K562 (cell line): ENCODE measurements at regions not wholly inside any gene's neighbourhood (a gene's known extent, or its start where the extent isn't known, plus 50 kb on each side); places are given as distances from the start of the nearest gene placed in this dataset.
A peak's percentile ranks its signal among the peaks of the same experiment; 100 is the strongest.
"Not testable (repeated sequence)": the region's sequence is repeated elsewhere in the genome, so short reads cannot be mapped to it uniquely, and the experiment has no call there.

Experiments
- ATAC-seq: fragments of 200-7000 bp; cut with Tn5 transposase; 3 replicates; pipeline ENCODE4 v1.9.1; 2020; ENCODE audit warnings: moderate library complexity
- BruUV-seq: library from RNA; stranded (reverse); fragments of 400-500 nt; replicated peaks from 2 replicates; lab custom pipeline; 2021; lab: Mats Ljungman, UMichigan
- CTCF ChIA-PET: fragments of 300-600 bp; formaldehyde crosslinking; extraction: SDS; loops from one replicate; lab custom pipeline; 2021; ENCODE audit warnings: low intra/inter-chr PET ratio; lab: Yijun Ruan, JAX
- POLR2A ChIA-PET: fragments of 300-600, 350-650 bp; sonication (Branson Sonifier 250); formaldehyde crosslinking; extraction: SDS; loops from one replicate; lab custom pipeline; 2021; ENCODE audit warnings: antibody characterized with exemption, inconsistent platforms; lab: Yijun Ruan, JAX
- DNase-seq, 4 experiments: peaks; one replicate each; pipeline versions ENCODE4 v3.0.0 to v3.0.0-alpha.2; 2011 to 2018; ENCODE audit warnings: low spot score in 3 of 4, mixed read lengths in 3 of 4; ENCODE audit errors: extremely low read depth in 1 of 4
- FAIRE-seq: peaks from 2 replicates; lab custom pipeline; 2011; peaks lifted over from hg19 to GRCh38; lab: Jason Lieb, UNC
- H2AFZ ChIP-seq: 2 replicates; pipeline ENCODE4 v1.6.0; 2011; ENCODE audit warnings: low read depth, low read length, control low read depth, inconsistent platforms
- H3K27ac ChIP-seq: fragments of 200-600 bp; 3 replicates; pipeline ENCODE4 v1.8.0; 2011; ENCODE audit warnings: low read depth, mild to moderate bottlenecking, control low read depth, inconsistent platforms, low read length, moderate library complexity, mixed read lengths; ENCODE audit errors: extremely low read depth
- H3K27me3 ChIP-seq, 2 experiments: fragments of 300-600 bp in 1 of 2; 2 replicates in 1 of 2; 3 replicates in 1 of 2; pipeline versions ENCODE4 v1.6.0 to v1.8.0; 2011; ENCODE audit warnings: inconsistent platforms in 2 of 2, low read length in 2 of 2, mild to moderate bottlenecking in 1 of 2, mixed read lengths in 1 of 2, moderate library complexity in 1 of 2; ENCODE audit not compliant: control insufficient read depth in 2 of 2, insufficient read depth in 2 of 2
- H3K36me3 ChIP-seq: fragments of 300-600 bp; 3 replicates; pipeline ENCODE4 v1.8.0; 2011; ENCODE audit warnings: mild to moderate bottlenecking, low read length, inconsistent platforms; ENCODE audit not compliant: control insufficient read depth, insufficient read depth
- H3K4me1 ChIP-seq, 2 experiments: fragments of 200-600 bp in 1 of 2; replicated peaks in 1 of 2; 2 replicates in 1 of 2; 3 replicates in 1 of 2; pipeline versions ENCODE4 v1.5.1 to v1.8.0; 2011; ENCODE audit warnings: inconsistent platforms in 2 of 2, low read length in 2 of 2, mild to moderate bottlenecking in 1 of 2, mixed read lengths in 1 of 2, moderate library complexity in 1 of 2; ENCODE audit not compliant: control insufficient read depth in 2 of 2, insufficient read depth in 2 of 2
- H3K4me2 ChIP-seq: 2 replicates; pipeline ENCODE4 v1.6.1; 2011; ENCODE audit warnings: low read length, control low read depth, inconsistent platforms, mixed read lengths; ENCODE audit not compliant: insufficient read depth
- H3K4me3 ChIP-seq: fragments of 200-600 bp; sonication (generic), shearing (Covaris generic); 2 replicates; pipeline ENCODE4 v1.5.1; 2016; ENCODE audit warnings: control low read depth, inconsistent platforms
- H3K79me2 ChIP-seq: fragments of 200-600 bp; 3 replicates; pipeline ENCODE4 v1.8.0; 2011; ENCODE audit warnings: low read length, inconsistent platforms; ENCODE audit not compliant: control insufficient read depth, insufficient read depth
- H3K9ac ChIP-seq, 2 experiments: 2 replicates each; pipeline versions ENCODE4 v1.6.0 to v1.6.1; 2011; ENCODE audit warnings: low read depth in 2 of 2, low read length in 2 of 2, control low read depth in 1 of 2, inconsistent platforms in 1 of 2, mild to moderate bottlenecking in 1 of 2, mixed read lengths in 1 of 2; ENCODE audit not compliant: insufficient read depth in 1 of 2
- H3K9me1 ChIP-seq: one replicate; pipeline ENCODE4 v1.6.0; 2011; ENCODE audit warnings: inconsistent platforms, mild to moderate bottlenecking, low read length, moderate library complexity; ENCODE audit not compliant: control insufficient read depth, insufficient read depth
- H3K9me3 ChIP-seq: replicated peaks from 2 replicates; pipeline ENCODE4 v1.5.1; 2011; ENCODE audit warnings: low read depth, low read length, inconsistent platforms; ENCODE audit not compliant: control insufficient read depth, insufficient read depth
- H4K20me1 ChIP-seq: replicated peaks from 2 replicates; pipeline ENCODE4 v1.6.1; 2011; ENCODE audit warnings: low read length, inconsistent platforms, mixed read lengths; ENCODE audit not compliant: control insufficient read depth, insufficient read depth
- MECOM ChIP-seq: fragments of 250-450 bp; sonication (Bioruptor Pico); IDR thresholded peaks from 2 replicates; pipeline ENCODE4 v1.8.0; 2022; ENCODE audit warnings: inconsistent platforms
- MXD1 ChIP-seq: fragments of 250-450 bp; sonication (Bioruptor Pico); IDR thresholded peaks from 2 replicates; pipeline ENCODE4 v1.8.0; 2021; ENCODE audit warnings: borderline replicate concordance, mild to moderate bottlenecking, moderate library complexity; ENCODE audit not compliant: poor library complexity, severe bottlenecking
- MYBL2 ChIP-seq, 2 experiments: fragments of 450-650 bp in 1 of 2; sonication (generic) in 1 of 2; formaldehyde crosslinking in 1 of 2; IDR thresholded peaks; 2 replicates each; pipeline versions ENCODE4 v1.6.1 to v1.8.1; 2017 to 2022; ENCODE audit warnings: borderline replicate concordance in 1 of 2, inconsistent platforms in 1 of 2, low read depth in 1 of 2, mild to moderate bottlenecking in 1 of 2, missing genetic modification reagents in 1 of 2, moderate library complexity in 1 of 2
- NFRKB ChIP-seq: fragments of 450-650 bp; IDR thresholded peaks from 2 replicates; pipeline ENCODE4 v1.6.1; 2016; ENCODE audit warnings: low read depth
- TBP ChIP-seq: optimal IDR thresholded peaks from 2 replicates; pipeline ENCODE3; 2011; ENCODE audit warnings: low read depth, low read length, improper control_type of control experiment
- ZNF41 ChIP-seq: fragments of 250-450 bp; sonication (Bioruptor Pico); conservative IDR thresholded peaks from 2 replicates; pipeline ENCODE4 v1.4.0; 2020; ENCODE audit warnings: mild to moderate bottlenecking
- ZNF431 ChIP-seq: sonication (generic); formaldehyde crosslinking; IDR thresholded peaks from 2 replicates; pipeline ENCODE4 v1.8.0; 2022; ENCODE audit warnings: mild to moderate bottlenecking, missing genetic modification reagents
- ZNF586 ChIP-seq: fragments of 450-650 bp; formaldehyde crosslinking; conservative IDR thresholded peaks from 2 replicates; pipeline ENCODE4 v1.4.0; 2020; ENCODE audit warnings: mild to moderate bottlenecking, moderate library complexity
- ZNF609 ChIP-seq: sonication (generic); formaldehyde crosslinking; IDR thresholded peaks from 2 replicates; pipeline ENCODE4 v1.8.1; 2023; ENCODE audit warnings: missing genetic modification reagents, mild to moderate bottlenecking, borderline replicate concordance
- ZSCAN32 ChIP-seq: fragments of 450-650 bp; formaldehyde crosslinking; IDR thresholded peaks from 2 replicates; pipeline ENCODE4 v1.4.0; 2020; ENCODE audit warnings: mild to moderate bottlenecking, moderate library complexity
- WGBS: fragments of 100-300 bp; shearing (Covaris generic); methylation state at CpG from one replicate; pipeline ENCODE4 v1.1.6; 2016; ENCODE audit warnings: low coverage, mixed read lengths; ENCODE audit not compliant: insufficient coverage; ENCODE audit errors: missing lambda C conversion rate; 5-methylcytosine and 5-hydroxymethylcytosine counted together
- in situ Hi-C: fragments of 300-500 bp; cut with MboI; formaldehyde crosslinking; loops from 4 replicates; pipeline ENCODE4 v1.15.0; 2018; ENCODE audit warnings: inconsistent platforms, mixed read lengths
- intact Hi-C: fragments of 100-400 bp; cut with micrococcal nuclease; formaldehyde crosslinking; loops from 2 replicates; pipeline ENCODE4 v1.14.2; 2022

- H3K27ac ChIP-seq, DNase-seq, intact Hi-C loops, H3K4me1 ChIP-seq, H4K20me1 ChIP-seq, FAIRE-seq, H3K9me3 ChIP-seq, H3K9me1 ChIP-seq, H3K4me2 ChIP-seq, H3K79me2 ChIP-seq, ATAC-seq, in situ Hi-C loops, CTCF ChIA-PET, H3K9ac ChIP-seq, H3K36me3 ChIP-seq, H3K4me3 ChIP-seq, H3K27me3 ChIP-seq, BruUV-seq: not testable (repeated sequence)
- WGBS: 9% methylated on average over 4 of the region's 4 CpGs
- peak; percentile 98 for TF ChIP-seq ZNF431 (CRISPR knock-in tag)
- TF ChIP-seq, all 486 proteins: peak for 1; not testable (repeated sequence) for 485
- H2AFZ ChIP-seq, POLR2A ChIA-PET: not testable (repeated sequence)
These were observed 145.1 kb downstream of the AKR1D1 start for GRCh38 chr7:138221388-138221787.

- 3% methylated on average over 2 of the region's 2 CpGs for WGBS
- intact Hi-C loops: no loop called here
- 0 out of 2 replicates have a peak, but pooled peaks have one; percentile 45 for TF ChIP-seq ZNF41 (CRISPR knock-in tag)
- TF ChIP-seq NFRKB: no peak
- TF ChIP-seq MECOM: peak; percentile 88
- TF ChIP-seq ZNF586 (CRISPR knock-in tag): no peak
- no peak for TF ChIP-seq MYBL2 (IDR thresholded peaks at IDR 0.05; ENCODE audit: low read depth)
- TF ChIP-seq MYBL2 (CRISPR knock-in tag; IDR thresholded peaks at IDR 0.05; ENCODE audit: borderline replicate concordance): no peak
- peak; percentile 55 for TF ChIP-seq MXD1
- TF ChIP-seq ZNF609: no peak
- TF ChIP-seq TBP: no peak
- 0 out of 2 replicates have a peak, but pooled peaks have one; percentile 19 for TF ChIP-seq ZSCAN32 (CRISPR knock-in tag)
These were observed 147.2 kb downstream of the AKR1D1 start for GRCh38 chr7:138223402-138223879.

More at GRCh38 chr7:138223402-138223879, 147.2 kb downstream of the AKR1D1 start:
- Histone ChIP-seq H3K4me1 (peaks cover 0 to 7% of the 10 kb centered on the region in 2 experiments; a peak in 4 of 5 replicates), H3K9me3 (peaks cover 9% of the 10 kb centered on the region), H2AFZ (no peak overlapping the region), H3K27ac (no peak overlapping the region), H3K36me3 (no peaks in the 10 kb centered on the region), H3K79me2 (no peaks in the 10 kb centered on the region), H3K9me1 (no peaks in the 10 kb centered on the region), H3K27me3 (no peaks in the 10 kb centered on the region), H4K20me1 (no peaks in the 10 kb centered on the region), H3K9ac (no peak overlapping the region), H3K4me2 (no peak overlapping the region), H3K4me3 (no peak overlapping the region)
- FAIRE-seq: no peak
- peak in 2 of 4 experiments; percentile 37 to 40 for DNase-seq
- peak; percentile 73 for ATAC-seq
- ChIA-PET POLR2A (interaction anchor here (0.6 to 0.9 kb wide), 3 partner anchors 9 to 164 kb away, joined by 3 read pairs; no protein-coding TSS in a partner anchor), CTCF (no interaction called here)
- in situ Hi-C loops: no loop called here
- no TSS peak for BruUV-seq
